Retinal pigment epithelial cell (primary cell): ENCODE measurements at regions not wholly inside any gene's neighbourhood (a gene's known extent, or its start where the extent isn't known, plus 50 kb on each side); places are given as distances from the start of the nearest gene placed in this dataset.

Experiments used
- DNase-seq: peaks from one replicate; pipeline ENCODE4 v3.0.0-alpha.2; 2010; ENCODE audit warnings: low read depth
- H3K4me3 ChIP-seq: 2 replicates; pipeline ENCODE4 v1.5.1; 2011; ENCODE audit warnings: mild to moderate bottlenecking, low read length, control low read depth, moderate library complexity
- TF ChIP-seq, protein P1 (sequence below): conservative IDR thresholded peaks from 2 replicates; pipeline ENCODE4 v1.5.1; 2011; ENCODE audit warnings: low read depth, low read length, control low read depth, inconsistent platforms

- TF ChIP-seq, protein P1, sequence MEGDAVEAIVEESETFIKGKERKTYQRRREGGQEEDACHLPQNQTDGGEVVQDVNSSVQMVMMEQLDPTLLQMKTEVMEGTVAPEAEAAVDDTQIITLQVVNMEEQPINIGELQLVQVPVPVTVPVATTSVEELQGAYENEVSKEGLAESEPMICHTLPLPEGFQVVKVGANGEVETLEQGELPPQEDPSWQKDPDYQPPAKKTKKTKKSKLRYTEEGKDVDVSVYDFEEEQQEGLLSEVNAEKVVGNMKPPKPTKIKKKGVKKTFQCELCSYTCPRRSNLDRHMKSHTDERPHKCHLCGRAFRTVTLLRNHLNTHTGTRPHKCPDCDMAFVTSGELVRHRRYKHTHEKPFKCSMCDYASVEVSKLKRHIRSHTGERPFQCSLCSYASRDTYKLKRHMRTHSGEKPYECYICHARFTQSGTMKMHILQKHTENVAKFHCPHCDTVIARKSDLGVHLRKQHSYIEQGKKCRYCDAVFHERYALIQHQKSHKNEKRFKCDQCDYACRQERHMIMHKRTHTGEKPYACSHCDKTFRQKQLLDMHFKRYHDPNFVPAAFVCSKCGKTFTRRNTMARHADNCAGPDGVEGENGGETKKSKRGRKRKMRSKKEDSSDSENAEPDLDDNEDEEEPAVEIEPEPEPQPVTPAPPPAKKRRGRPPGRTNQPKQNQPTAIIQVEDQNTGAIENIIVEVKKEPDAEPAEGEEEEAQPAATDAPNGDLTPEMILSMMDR, result no peak
- no peak overlapping the region for H3K4me3 ChIP-seq
- DNase-seq, result peak; percentile 12
These were observed 1385.9 kb downstream of the FAM133A start for GRCh38 chrX:95059909-95060308.

- H3K4me3 ChIP-seq, result no peak overlapping the region
- TF ChIP-seq, protein P1, result no peak
- DNase-seq, result no peak
These were observed 1389.5 kb downstream of the FAM133A start for GRCh38 chrX:95063554-95063953.

GRCh38 chrX:95065151-95065550, 1391.1 kb downstream of the FAM133A start:
- H3K4me3 ChIP-seq, result no peak overlapping the region
- TF ChIP-seq, protein P1, result no peak
- no peak for DNase-seq

DNA sequence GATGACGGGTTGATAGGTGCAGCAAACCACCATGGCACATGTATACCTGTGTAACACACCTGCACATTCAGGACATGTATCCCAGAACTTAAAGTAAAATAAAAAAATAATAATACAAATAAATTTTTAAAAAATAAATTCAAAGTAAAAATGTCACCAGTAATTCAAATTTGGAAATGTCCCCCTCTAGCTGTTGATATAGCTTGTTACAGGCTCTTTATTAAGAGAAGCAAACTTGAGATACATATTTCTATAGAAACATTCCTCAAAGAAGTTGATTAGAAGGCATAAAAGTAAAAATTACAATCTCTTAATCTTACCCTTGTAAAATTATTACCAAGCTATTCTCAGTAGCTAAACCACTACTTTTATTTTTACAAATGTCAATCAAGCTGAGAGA, 1397.0 kb downstream of the FAM133A start:
- no peak for DNase-seq
- H3K4me3 ChIP-seq, result no peak overlapping the region
- TF ChIP-seq, protein P1, result peak; percentile 33

- TF ChIP-seq, protein P1, result no peak
- no peak for DNase-seq
- H3K4me3 ChIP-seq, result no peak overlapping the region
These were observed 1397.6 kb downstream of the FAM133A start for GRCh38 chrX:95071621-95072020.

- H3K4me3 ChIP-seq, result no peak overlapping the region
- TF ChIP-seq, protein P1, result peak; percentile 62
- no peak for DNase-seq
These were observed 1402.4 kb downstream of the FAM133A start for GRCh38 chrX:95076449-95076848.

- H3K4me3 ChIP-seq, result no peak overlapping the region
- DNase-seq, result no peak
- TF ChIP-seq, protein P1, result no peak
These were observed 1427.9 kb downstream of the FAM133A start for GRCh38 chrX:95101851-95102390.
